ENCODE measurements at regions not wholly inside any gene's neighbourhood (a gene's known extent, or its start where the extent isn't known, plus 50 kb on each side); places are given as distances from the start of the nearest gene placed in this dataset.

GRCh38 chr6:113052506-113052905 is 705.4 kb downstream of the RFPL4B start:
- H3K4me3 ChIP-seq (ENCODE audit: low read depth, low read length), result no peak overlapping the region
- no peak for TF ChIP-seq CTCF (IDR thresholded peaks at IDR 0.05; ENCODE audit: control insufficient read depth, extremely low read depth, insufficient read depth)
- DNase-seq (ENCODE audit: low read depth), result no peak

GRCh38 chr6:113055061-113055460 is 707.9 kb downstream of the RFPL4B start:
- H3K4me3 ChIP-seq (ENCODE audit: low read depth, low read length), result no peak overlapping the region
- peak; percentile 27 for DNase-seq (ENCODE audit: low read depth)
- no peak for TF ChIP-seq CTCF (IDR thresholded peaks at IDR 0.05; ENCODE audit: control insufficient read depth, extremely low read depth, insufficient read depth)

GRCh38 chr6:113055998-113056397 is 708.9 kb downstream of the RFPL4B start:
- DNase-seq (ENCODE audit: low read depth), result no peak
- no peak for TF ChIP-seq CTCF (IDR thresholded peaks at IDR 0.05; ENCODE audit: control insufficient read depth, extremely low read depth, insufficient read depth)
- H3K4me3 ChIP-seq (ENCODE audit: low read depth, low read length), result no peak overlapping the region

GRCh38 chr6:113057567-113058053 is 710.5 kb downstream of the RFPL4B start:
- no peak overlapping the region for H3K4me3 ChIP-seq (ENCODE audit: low read depth, low read length)
- no peak for DNase-seq (ENCODE audit: low read depth)
- TF ChIP-seq CTCF (IDR thresholded peaks at IDR 0.05; ENCODE audit: control insufficient read depth, extremely low read depth, insufficient read depth), result no peak

- no peak for TF ChIP-seq CTCF (IDR thresholded peaks at IDR 0.05; ENCODE audit: control insufficient read depth, extremely low read depth, insufficient read depth)
- no peak for DNase-seq (ENCODE audit: low read depth)
- no peak overlapping the region for H3K4me3 ChIP-seq (ENCODE audit: low read depth, low read length)
These were observed 713.5 kb downstream of the RFPL4B start for GRCh38 chr6:113060664-113061063.

GRCh38 chr6:113065611-113066010 is 718.5 kb downstream of the RFPL4B start:
- no peak for DNase-seq (ENCODE audit: low read depth)
- TF ChIP-seq CTCF (IDR thresholded peaks at IDR 0.05; ENCODE audit: control insufficient read depth, extremely low read depth, insufficient read depth), result no peak
- no peak overlapping the region for H3K4me3 ChIP-seq (ENCODE audit: low read depth, low read length)

- DNase-seq (ENCODE audit: low read depth), result no peak
- TF ChIP-seq CTCF (IDR thresholded peaks at IDR 0.05; ENCODE audit: control insufficient read depth, extremely low read depth, insufficient read depth), result no peak
- no peak overlapping the region for H3K4me3 ChIP-seq (ENCODE audit: low read depth, low read length)
These were observed 720.6 kb downstream of the RFPL4B start for GRCh38 chr6:113067612-113068275.
